ENCODE measurements at regions not wholly inside any gene's neighbourhood (a gene's known extent, or its start where the extent isn't known, plus 50 kb on each side); places are given as distances from the start of the nearest gene placed in this dataset.

GRCh38 chr9:6068983-6069382 lies 53.6 kb upstream of the RANBP6 start:
- no peak overlapping the region for H3K4me2 ChIP-seq (ENCODE audit: low read length)
- no peaks in the 10 kb centered on the region for H3K36me3 ChIP-seq (ENCODE audit: insufficient read depth, low read length)
- no peaks in the 10 kb centered on the region for H3K9me2 ChIP-seq (ENCODE audit: low read depth, low read length)
- no peaks in the 10 kb centered on the region for H3K4me1 ChIP-seq (ENCODE audit: insufficient read depth, low read length, severe bottlenecking)
- no peaks in the 10 kb centered on the region for H4K20me1 ChIP-seq (ENCODE audit: insufficient read depth, low read length)
- no peaks in the 10 kb centered on the region; the same call in 1 of the 2 replicates for H3K27me3 ChIP-seq (ENCODE audit: insufficient read depth, low read length)
- TF ChIP-seq CTCF (IDR thresholded peaks at IDR 0.05; ENCODE audit: low read length) (no peak), EZH2 (IDR thresholded peaks at IDR 0.05; ENCODE audit: borderline replicate concordance, low read length) (no peak)
- H3K4me3 ChIP-seq (ENCODE audit: low read depth, low read length, poor library complexity, severe bottlenecking) = no peak overlapping the region
- H3K9me3 ChIP-seq (ENCODE audit: low read length) = no peaks in the 10 kb centered on the region
- H2AFZ ChIP-seq (ENCODE audit: low read length) = no peak overlapping the region
- H3K79me2 ChIP-seq (ENCODE audit: insufficient read depth, low read length) = no peaks in the 10 kb centered on the region
- no peaks in the 10 kb centered on the region for H3F3A ChIP-seq (ENCODE audit: insufficient read depth, low read length)
- H3K27ac ChIP-seq (ENCODE audit: low read depth, low read length, poor library complexity, severe bottlenecking) = no peak overlapping the region
- no peak overlapping the region for H3K9ac ChIP-seq (ENCODE audit: low read length)

- H3K9me2 ChIP-seq (ENCODE audit: low read depth, low read length) = no peaks in the 10 kb centered on the region
- no peak overlapping the region for H3K4me3 ChIP-seq (ENCODE audit: low read depth, low read length, poor library complexity, severe bottlenecking)
- H3K27me3 ChIP-seq (ENCODE audit: insufficient read depth, low read length) = no peaks in the 10 kb centered on the region; the same call in 1 of the 2 replicates
- no peak overlapping the region for H3K4me2 ChIP-seq (ENCODE audit: low read length)
- no peaks in the 10 kb centered on the region for H3K36me3 ChIP-seq (ENCODE audit: insufficient read depth, low read length)
- no peak overlapping the region for H3K9ac ChIP-seq (ENCODE audit: low read length)
- no peaks in the 10 kb centered on the region for H3K79me2 ChIP-seq (ENCODE audit: insufficient read depth, low read length)
- no peaks in the 10 kb centered on the region for H3K4me1 ChIP-seq (ENCODE audit: insufficient read depth, low read length, severe bottlenecking)
- H2AFZ ChIP-seq (ENCODE audit: low read length) = no peak overlapping the region
- H3F3A ChIP-seq (ENCODE audit: insufficient read depth, low read length) = no peaks in the 10 kb centered on the region
- H3K27ac ChIP-seq (ENCODE audit: low read depth, low read length, poor library complexity, severe bottlenecking) = no peak overlapping the region
- TF ChIP-seq EZH2 (IDR thresholded peaks at IDR 0.05; ENCODE audit: borderline replicate concordance, low read length) = no peak
- no peak for TF ChIP-seq CTCF (IDR thresholded peaks at IDR 0.05; ENCODE audit: low read length)
- H4K20me1 ChIP-seq (ENCODE audit: insufficient read depth, low read length) = no peaks in the 10 kb centered on the region
- H3K9me3 ChIP-seq (ENCODE audit: low read length) = no peaks in the 10 kb centered on the region
Measured at GRCh38 chr9:6067426-6067825, 52.0 kb upstream of the RANBP6 start.
